HFFc6 (cell line): ENCODE measurements at regions not wholly inside any gene's neighbourhood (a gene's known extent, or its start where the extent isn't known, plus 50 kb on each side); places are given as distances from the start of the nearest gene placed in this dataset.

ENCODE experiments used
- DNase-seq: peaks from one replicate; pipeline ENCODE4 v3.0.0-alpha.2; 2018
- H3K27ac Mint-ChIP-seq: 2 replicates; pipeline ENCODE4 v1.8.0; 2020; ENCODE audit warnings: mild to moderate bottlenecking, mixed read lengths
- H3K27me3 Mint-ChIP-seq: 2 replicates; pipeline ENCODE4 v1.8.0; 2021; ENCODE audit warnings: mild to moderate bottlenecking, moderate library complexity, mixed read lengths; ENCODE audit not compliant: insufficient read depth
- H3K36me3 Mint-ChIP-seq: 2 replicates; pipeline ENCODE4 v1.8.0; 2021; ENCODE audit warnings: low read depth, mixed read lengths
- H3K4me1 Mint-ChIP-seq: 2 replicates; pipeline ENCODE4 v1.8.0; 2020; ENCODE audit warnings: low read depth, mixed read lengths
- H3K4me3 Mint-ChIP-seq: 2 replicates; pipeline ENCODE4 v1.8.0; 2020; ENCODE audit warnings: mild to moderate bottlenecking, moderate library complexity, mixed read lengths
- H3K9me3 Mint-ChIP-seq: 2 replicates; pipeline ENCODE4 v1.8.0; 2020; ENCODE audit warnings: mild to moderate bottlenecking, mixed read lengths
- CTCF ChIP-seq: fragments of 200-600 bp; sonication (generic); IDR thresholded peaks from 2 replicates; pipeline ENCODE4 v1.5.0; 2021; ENCODE audit warnings: antibody characterized with exemption, mild to moderate bottlenecking

DNA sequence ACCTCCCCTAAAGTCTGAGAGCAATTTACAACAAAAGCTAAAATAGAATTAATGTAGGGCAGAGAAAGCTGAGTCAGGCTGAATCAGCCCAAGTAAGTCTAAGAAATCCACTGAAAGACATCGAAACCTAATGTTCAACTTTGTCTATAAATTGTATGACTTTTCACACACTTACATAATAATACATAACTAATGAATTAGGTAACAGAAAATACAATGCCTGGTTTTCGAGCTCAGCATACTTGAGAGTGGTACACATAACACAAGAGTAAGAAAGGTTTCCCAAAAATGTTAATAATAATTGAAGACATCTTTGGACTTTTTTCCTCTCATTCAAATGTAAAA, 55.3 kb upstream of the VGLL4 start:
- H3K27ac Mint-ChIP-seq: peak overlapping the region; percentile 83
- peak; percentile 65 for DNase-seq
- peaks cover 40% of the 10 kb centered on the region for H3K4me1 Mint-ChIP-seq
- no peaks in the 10 kb centered on the region for H3K27me3 Mint-ChIP-seq
- no peak for TF ChIP-seq CTCF
- no peaks in the 10 kb centered on the region for H3K9me3 Mint-ChIP-seq
- peaks cover 18% of the 10 kb centered on the region for H3K36me3 Mint-ChIP-seq
- peak overlapping the region; percentile 33 for H3K4me3 Mint-ChIP-seq

DNA sequence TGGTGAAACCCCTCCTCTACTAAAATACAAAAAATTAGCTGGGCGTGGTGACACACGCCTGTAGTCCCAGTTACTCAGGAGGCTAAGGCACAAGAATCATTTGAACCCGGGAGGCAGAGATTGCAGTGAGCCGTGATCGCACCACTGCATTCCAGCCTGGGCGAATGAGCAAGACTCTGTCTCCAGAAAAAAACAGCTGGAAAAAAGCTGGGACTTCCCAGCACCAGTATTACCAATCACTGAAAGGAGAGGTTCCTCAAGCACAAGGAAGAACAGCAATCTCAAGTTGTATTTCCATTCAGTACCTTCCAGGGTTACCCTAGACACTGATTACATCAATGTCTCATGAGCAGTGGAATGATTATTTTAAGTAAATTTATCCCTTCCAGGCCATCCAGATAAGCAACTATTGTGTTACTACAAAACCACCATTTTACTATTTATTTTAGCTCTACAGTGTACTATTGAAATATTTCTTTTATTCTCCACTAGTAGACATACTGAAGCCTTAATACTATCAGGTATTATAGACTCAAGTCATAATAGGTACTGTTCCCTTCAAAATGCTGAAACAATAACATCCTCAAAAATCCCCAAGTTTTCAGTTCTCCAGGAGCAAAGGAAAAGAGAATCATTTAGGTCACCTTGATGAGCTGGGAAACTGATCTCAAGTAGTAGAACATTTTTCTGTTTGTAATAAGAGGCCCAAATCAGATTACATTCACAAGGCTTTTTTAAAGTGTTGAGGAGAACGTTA, 54.8 kb upstream of the VGLL4 start:
- Mint-ChIP-seq H3K4me3 (peak overlapping the region; percentile 33), H3K9me3 (no peaks in the 10 kb centered on the region), H3K4me1 (peaks cover 39% of the 10 kb centered on the region), H3K27ac (peak overlapping the region; percentile 83), H3K36me3 (peaks cover 18% of the 10 kb centered on the region), H3K27me3 (no peaks in the 10 kb centered on the region)
- DNase-seq: no peak
- TF ChIP-seq CTCF: no peak

GRCh38 chr3:11697701-11698100, 54.0 kb upstream of the VGLL4 start:
- no peak for DNase-seq
- no peak overlapping the region for H3K27ac Mint-ChIP-seq
- H3K4me3 Mint-ChIP-seq: no peak overlapping the region
- no peak for TF ChIP-seq CTCF
- H3K4me1 Mint-ChIP-seq: peaks cover 39% of the 10 kb centered on the region
- H3K27me3 Mint-ChIP-seq: no peaks in the 10 kb centered on the region
- peaks cover 18% of the 10 kb centered on the region for H3K36me3 Mint-ChIP-seq
- no peaks in the 10 kb centered on the region for H3K9me3 Mint-ChIP-seq

- Mint-ChIP-seq H3K9me3 (no peaks in the 10 kb centered on the region), H3K4me3 (no peak overlapping the region), H3K36me3 (peaks cover 16% of the 10 kb centered on the region), H3K4me1 (peaks cover 54% of the 10 kb centered on the region), H3K27ac (no peak overlapping the region), H3K27me3 (no peaks in the 10 kb centered on the region)
- no peak for DNase-seq
- no peak for TF ChIP-seq CTCF
These were observed 52.3 kb upstream of the VGLL4 start for GRCh38 chr3:11696054-11696453.
